HG02943 (cell line): ENCODE measurements at regions not wholly inside any gene's neighbourhood (a gene's known extent, or its start where the extent isn't known, plus 50 kb on each side); places are given as distances from the start of the nearest gene placed in this dataset.
"Not testable (repeated sequence)": the region's sequence is repeated elsewhere in the genome, so short reads cannot be mapped to it uniquely, and the experiment has no call there.

Experiments
- ATAC-seq: cut with Tn5 transposase; IDR thresholded peaks from one replicate; pipeline ENCODE4 v1.9.1; 2021; ENCODE audit warnings: mild to moderate bottlenecking, low read depth, moderate library complexity; ENCODE audit not compliant: unreplicated experiment

DNA sequence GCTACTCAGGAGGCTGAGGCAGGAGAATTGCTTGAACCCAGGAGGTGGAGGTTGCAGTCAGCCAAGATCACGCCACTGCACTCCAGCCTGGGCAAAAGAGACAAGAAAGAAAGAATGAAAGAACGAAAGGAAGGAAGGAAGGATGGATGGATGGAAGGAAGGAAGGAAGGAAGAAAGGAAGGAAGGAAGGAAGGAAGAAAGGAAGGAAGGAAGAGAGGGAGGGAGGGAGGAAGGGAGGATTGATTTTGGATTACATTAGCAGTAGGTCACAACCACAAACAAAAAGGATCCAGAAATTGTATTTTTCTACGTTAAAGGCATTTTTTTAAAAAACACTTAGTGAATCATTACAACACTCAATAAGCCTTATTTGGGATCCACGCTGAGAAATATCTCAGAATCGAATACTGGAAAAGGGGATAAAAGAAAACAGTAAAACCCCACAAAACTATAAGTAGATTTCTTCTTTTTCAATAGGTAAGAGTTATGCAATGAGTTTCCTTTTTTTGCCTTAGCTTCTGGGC, 136.9 kb upstream of the FREM1 start:
- no peak for ATAC-seq

DNA sequence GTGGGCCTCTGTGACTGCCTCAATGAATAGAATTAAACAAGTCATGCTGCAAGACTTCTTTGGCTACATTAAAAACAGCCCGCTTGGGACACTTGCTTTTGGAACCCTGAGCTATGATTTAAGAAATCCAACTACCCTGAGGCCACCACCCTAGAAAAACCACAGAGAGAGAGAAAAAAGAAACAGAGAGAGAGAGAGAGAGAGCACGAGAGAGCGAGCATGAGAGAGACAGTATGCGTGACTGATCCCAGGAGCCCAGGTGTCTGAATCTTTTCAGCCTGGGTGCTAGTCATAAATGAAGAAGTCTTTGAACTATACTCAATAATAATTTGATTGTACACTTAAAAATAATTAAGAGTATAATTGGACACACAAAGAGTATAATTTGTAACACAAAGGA, 123.1 kb upstream of the FREM1 start:
- no peak for ATAC-seq

DNA sequence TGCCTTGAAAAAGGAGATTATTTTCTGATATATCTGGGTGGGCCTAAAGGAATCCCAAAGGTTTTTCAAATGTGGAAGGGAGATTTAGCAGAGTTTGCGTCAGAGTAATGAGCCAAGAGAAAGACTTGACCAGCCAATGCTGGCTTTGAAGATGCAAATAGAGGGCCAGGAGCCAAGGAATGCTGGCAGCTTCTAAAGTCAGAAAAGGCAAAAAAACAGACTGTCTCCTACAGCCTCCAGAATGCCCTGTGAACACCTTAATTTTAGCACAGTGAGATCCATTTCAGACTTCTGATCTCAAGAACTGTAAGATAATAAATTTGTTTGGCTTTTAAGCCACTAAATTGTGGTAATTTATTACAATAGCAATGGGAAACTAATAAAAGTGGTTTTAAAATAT, 122.6 kb upstream of the FREM1 start:
- no peak for ATAC-seq

DNA sequence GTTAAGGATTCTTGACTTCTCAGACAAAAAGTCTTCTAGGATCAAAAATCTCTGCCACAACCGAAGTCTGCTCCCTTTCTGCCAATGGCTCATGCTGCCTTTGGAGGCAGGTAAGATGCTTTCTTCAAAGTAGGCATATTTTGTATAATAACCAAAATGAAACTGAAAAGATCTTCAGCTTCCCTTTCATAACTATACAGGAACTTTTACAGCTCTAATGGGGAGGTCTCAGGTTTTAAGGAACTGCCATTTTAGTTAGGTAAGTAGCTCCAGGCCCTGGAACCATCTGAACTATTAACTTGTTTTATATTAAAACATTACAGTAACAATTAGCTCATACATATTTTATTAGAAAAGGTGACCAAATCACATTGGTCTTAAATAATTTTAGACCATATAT, 110.9 kb upstream of the FREM1 start:
- no peak for ATAC-seq

DNA sequence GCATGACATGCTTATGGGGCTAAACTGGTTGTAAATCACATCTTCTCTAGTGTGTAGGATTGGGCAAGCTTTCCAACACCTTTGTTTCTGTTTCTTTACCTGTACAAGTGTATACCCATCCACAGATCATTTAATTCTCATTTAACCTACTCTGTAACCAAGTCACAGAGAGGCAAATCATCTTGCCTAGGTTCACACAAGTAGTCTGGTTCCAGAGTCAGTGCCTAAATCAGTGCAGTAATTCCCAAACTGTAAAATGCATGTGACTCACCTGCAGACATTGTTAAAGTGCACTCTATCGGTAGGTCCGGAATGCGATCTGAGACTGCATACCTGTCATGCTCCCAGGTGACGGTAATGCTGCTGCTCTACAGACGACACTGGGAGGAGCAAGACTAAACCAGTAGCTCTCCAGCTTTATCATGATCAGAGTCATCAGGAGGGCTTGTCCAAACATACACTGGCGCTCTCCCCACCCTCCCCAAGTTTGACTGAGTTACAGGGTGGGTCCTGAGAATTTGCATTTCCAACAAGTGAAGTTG, 107.9 kb upstream of the FREM1 start:
- ATAC-seq: no peak

DNA sequence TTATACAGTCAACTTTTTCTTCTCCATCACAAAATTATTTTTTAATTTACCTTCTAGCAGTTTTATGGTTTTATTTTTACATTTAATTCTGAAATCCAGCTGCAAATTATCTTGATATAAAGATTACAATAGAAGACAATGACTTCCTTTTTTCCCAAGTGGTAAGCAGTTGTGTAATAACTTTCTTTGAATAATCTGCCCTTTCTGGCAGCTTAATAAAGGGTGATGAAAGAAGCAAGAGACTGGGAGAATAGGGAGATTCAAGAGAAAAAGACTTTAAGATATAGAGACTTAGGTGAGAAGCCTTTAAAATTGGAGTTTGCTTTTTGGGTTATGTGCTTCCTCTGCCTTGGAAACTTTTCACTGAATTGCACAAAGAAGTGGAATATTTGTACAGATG, 100.4 kb upstream of the FREM1 start:
- ATAC-seq: no peak

DNA sequence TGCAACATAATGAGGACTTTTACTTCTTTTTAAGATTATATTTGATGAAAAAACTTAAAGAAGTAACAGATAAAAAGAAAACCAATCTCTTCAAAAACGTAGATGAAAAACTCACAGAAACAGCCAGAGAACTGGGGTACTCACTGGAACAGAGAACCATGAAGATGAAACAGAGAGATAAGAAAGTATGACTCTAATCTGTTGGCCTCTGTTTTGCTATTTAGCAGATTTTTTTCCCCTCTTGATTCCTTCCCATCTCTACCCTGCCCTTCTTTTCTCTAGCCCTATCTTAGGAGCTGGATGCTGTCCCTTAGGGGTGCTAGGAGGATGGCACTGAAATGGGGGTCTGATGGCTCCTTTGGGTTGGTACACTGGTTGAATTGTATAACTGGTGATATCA, 97.5 kb upstream of the FREM1 start:
- ATAC-seq: no peak

DNA sequence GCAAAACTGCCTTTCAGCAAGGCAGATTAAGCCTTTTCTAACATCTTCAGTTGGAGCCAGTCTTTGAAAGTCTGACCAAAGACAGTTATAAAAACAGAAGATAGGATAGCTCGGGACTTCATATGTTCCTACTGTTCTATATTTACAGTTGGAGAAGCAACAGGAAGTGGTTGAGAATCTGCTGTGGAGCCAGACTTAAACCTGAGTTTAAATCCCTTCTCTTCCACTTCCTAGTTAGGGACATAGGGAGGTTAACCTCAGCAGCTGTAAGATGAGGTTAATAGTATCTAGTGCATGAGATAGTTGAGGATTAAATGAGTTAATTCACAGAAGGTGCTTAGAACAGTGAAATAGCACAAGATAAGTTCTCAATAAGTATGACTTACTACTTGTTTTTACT, 84.5 kb upstream of the FREM1 start:
- no peak for ATAC-seq

DNA sequence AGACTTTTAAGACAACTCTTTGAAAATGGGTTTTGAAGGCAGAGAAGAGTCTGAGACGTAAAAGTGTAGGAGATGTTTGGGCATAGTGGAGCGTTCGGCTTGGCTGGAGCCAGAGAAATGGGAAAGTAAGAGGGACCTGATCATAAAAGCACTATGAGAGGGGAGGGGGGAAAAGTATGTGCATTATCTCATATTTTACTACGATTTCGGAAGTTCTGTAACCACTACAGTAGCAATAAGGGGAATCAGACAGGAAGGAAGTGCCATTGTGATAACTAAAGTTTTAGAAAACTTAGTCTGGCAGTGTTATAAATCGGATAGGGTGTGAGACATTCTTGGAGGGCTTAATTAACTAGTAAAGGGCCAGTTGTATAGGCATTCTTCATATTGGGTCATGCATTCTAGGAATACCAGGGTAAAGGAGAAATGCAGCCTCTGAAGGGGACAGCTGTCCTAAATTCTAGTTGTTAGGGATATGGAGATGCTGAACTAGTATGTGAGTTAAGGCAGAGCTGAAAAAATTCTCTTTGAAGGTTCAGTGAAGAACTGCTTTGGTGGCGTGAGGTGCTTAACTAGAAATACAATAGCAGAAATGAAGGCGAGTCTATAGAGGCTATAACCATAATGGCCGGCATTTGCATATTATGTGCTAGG, 83.8 kb upstream of the FREM1 start:
- no peak for ATAC-seq

DNA sequence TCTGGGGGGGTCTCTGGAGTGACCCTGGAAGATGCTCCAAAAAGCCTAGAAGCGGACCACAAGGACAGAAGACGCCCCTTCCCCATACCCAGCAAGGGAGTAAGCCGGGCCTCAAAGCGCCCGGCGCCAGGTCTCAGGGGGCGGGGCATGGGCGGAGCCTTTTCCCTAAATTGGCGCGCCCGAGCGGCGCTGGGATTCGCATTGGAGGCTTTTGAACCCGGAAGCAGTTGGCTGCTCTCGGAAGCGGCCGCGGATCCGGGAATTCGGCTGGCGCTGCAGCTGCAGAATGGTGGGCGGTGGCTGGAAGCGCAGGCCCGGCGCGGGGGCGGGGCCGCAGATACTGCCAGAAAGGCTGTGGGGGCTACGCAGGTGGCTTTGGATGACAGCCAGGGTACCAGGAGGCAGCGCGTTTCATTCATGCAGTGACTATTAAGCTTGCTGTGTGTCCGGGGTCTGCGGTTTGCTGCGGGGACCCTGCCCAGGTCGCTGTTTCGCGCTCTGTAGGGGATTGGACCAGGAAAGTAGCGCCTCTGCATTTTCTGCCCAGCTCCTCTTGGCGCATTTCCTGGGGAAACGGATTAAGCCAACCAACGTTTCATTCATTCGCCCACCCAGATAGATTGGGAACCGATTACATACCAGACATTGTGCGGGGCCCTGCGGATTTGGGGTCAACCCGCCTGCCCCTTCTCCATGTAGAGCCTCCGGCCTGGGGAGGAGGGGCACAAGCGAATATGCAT, 83.0 kb upstream of the FREM1 start:
- no peak for ATAC-seq

DNA sequence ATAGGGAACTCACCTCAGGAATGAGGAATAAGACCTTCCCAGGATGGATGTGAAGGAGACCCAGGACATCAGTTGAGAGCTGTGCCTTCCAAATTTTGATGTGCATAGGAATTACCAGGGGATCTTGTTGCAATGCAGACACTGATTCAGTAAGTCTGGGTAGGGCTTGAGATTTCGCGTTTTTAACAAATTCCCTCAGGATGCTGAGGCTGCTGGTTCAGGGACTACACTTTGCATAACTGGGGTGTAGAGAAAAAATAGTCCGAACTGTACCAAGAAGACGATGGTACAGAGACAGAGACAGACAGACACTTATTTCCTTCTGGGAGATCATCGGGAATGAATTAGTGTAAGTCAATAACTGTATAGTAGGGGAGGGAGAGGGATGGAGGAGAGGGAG, 82.3 kb upstream of the FREM1 start:
- ATAC-seq: no peak

DNA sequence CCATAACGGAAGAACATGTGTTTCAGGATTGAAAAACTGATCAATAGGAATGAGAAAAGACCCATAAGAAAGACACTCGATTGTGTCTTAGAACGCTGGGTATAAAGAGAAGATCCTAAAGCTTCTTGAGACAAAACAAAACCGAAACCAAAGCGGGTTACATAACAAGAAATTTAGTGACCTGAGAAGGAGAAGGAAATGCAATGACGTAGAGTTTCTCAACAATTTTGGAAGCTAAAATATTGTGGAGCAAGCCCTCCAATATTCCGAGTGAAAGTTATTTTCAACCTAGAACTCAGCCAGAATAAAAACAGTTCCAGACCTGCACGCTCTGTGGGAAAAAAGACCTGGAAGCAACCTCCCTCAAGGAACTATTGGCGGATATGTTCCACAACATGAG, 81.9 kb upstream of the FREM1 start:
- no peak for ATAC-seq

DNA sequence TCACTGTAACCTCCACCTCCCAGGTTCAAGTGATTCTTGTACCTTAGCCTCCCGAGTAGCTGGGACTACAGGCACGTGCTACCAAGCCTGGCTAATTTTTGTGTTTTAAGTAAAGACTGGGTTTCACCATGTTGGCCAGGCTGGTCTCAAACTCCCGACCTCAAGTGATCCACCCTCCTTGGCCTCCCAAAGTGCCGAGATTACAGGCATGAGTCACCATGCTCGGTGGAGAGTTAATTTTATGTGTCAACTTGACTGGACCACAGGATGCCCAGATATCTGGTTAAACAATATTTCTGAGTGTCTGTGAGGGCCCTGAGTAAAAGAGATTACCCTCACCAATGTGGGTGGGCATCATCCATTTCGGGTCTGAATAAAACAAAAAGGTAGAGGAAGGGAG, 80.4 kb upstream of the FREM1 start:
- not testable (repeated sequence) for ATAC-seq

DNA sequence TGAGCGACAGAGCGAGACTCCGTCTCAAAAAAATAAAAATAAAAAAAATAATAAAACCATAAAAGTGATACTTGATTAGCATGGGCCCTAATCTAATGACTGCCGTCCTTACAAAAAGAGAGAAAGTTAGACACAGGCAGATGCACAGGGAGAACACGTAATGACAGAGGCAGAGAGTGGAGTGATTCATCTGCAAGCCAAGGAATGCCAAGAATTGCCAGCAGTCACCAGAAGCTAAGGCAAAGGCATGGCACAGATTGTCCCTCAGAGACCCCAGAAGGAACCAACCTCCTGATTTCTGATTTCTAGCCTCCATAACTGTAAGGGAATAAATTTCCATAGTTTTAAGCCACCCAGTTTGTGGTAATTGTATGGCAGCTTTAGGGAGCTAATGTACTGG, 79.6 kb upstream of the FREM1 start:
- ATAC-seq: no peak

DNA sequence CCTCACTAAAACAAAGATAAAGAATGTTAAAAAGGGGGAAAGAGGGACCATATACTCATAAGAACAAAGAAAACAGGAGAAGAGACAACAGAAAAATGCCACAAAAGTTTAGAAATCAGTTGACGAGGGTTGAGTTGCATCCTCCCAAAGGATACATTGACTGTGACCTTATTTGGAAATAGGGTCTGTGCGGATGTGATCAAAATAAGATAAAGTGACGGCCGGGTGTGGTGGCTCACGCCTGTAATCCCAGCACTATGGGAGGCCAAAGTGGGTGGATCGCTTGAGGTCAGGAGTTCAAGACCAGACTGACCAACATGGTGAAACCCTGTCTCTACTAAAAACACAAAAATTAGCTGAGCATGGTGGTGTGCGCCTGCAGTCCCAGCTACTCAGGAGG, 79.1 kb upstream of the FREM1 start:
- ATAC-seq: not testable (repeated sequence)

DNA sequence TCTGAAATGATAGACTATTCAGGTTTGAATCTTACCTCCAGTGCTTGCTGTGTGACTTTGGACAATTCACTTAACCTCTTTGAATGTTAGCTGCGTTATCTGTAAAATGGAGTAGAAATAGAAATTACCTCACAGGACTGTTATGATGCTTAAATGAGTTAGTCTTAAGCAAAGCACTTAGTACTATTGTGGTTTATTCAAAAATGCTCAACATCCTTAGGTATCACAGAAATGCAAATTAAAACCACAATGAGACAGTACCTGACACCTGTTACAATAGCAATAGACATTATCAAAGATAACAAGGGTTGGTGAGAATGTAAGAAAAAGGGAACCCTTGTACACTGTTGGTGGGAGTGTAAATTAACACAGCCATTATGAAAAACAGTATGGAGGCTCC, 77.6 kb upstream of the FREM1 start:
- no peak for ATAC-seq

DNA sequence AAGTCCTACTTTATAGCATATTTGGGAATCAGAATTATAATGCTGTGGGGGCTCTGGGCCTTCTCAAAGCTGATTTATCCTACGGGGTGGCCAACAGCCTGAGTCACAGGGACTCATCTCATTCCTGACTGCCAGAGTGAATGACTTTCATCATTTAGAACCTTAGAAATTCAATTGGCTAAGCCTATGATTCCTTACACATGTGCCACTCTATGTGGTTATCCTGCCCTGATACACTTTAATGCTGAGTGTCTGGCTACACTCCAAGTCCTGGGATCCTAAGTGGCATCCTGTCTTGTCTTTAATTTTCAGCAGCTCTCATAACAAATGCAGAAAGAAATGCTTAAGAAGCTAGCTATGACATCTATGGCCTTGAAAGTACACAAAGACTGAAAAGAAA, 75.2 kb upstream of the FREM1 start:
- no peak for ATAC-seq

DNA sequence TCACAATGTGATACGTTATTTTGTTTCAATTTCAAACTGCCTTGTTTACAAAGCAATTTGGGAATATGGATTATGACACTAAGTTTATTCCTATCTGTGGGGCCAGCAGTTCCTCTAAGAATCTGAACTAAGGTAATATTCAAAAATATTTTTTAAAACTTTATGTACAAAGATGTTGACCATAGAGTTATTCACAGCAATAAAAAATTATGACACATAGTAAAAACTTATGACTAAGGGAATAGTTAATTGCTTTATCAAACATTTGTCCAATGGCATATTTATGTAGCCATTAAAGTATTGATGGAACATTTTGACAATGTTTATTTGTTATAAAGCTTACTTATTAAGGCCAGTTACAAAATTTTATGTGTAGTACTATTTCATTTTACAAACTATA, 73.4 kb upstream of the FREM1 start:
- no peak for ATAC-seq

DNA sequence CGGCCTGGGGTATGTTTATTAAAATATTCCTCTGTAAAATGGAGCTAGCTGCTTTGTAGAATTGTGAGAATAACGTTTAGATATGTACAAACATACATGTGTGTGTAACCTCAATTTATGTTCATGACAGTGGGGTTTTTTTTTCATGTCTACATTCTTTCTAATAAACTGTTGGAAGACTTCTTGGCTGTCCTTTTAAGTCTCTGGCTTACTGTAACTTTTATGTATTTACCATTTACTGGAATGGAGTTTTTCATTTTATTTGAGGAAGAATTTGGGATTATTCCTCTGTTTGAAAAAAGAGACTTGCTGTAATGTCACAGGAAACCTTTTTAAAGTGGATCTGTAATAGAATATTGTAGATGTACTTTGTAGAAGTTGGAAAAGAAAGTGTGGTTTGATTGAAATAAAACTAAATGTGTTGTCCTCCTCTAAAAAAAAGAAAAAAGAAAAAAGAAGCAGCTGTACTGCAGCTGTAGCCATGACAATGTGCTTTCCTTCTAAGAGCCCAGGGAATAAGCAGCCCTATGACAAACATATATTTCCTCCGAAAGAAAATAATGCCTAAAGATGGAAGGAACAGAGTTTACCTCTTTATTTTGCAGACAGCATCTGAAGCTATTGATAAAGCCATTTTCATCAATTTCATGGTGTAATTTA, 71.2 kb upstream of the FREM1 start:
- ATAC-seq: no peak

DNA sequence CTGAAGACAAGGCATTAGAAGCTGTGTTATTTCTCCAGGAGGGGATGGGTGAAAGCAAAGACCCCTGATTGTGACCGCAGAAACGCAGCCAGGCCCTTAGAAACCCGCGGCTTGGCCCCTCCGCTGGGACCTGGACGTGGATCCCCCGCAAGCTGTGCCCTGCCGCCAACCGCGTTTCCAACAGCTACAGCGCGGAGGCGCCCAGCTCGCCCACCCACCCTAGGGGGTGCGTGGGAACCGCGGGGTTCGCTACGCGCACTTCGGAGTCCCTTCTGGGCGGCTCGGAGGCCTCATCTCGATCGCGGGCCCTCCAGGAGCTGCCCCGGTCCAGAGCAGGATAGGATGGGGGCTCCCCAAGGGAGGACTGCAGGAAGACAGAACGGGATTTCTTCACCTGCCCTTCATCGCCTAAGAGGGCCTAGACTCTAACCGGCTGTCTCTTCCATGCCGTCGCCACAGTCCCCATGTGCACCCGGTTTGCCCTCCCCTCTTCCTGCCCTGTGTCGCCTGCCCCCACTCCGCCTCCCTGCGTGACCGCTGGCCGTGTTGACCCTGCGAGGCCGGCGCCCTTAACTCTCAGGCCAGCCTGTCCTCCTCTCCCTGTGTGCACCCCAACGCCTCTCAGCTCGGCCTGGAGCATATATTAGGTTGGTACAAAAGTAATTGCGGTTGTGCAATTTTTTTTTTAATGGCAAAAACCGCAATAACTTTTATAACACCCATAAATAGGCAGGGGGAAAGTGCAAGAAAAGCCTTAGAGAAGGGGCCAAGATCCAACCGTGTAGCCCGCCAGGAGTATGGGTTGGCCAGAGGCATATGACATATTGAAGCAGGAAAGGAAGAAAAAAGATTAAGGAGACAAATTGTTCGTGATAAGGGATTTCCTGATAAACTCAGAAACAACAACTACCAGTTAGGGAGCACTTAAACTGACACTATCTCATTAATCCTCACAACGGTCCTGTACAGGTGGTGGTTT, 68.1 kb upstream of the FREM1 start:
- no peak for ATAC-seq
